HCT116 (cell line): ENCODE measurements at regions not wholly inside any gene's neighbourhood (a gene's known extent, or its start where the extent isn't known, plus 50 kb on each side); places are given as distances from the start of the nearest gene placed in this dataset.

ENCODE experiments used
- ATAC-seq: fragments of 200-7000 bp; cut with Tn5 transposase; 2 replicates; pipeline ENCODE4 v1.9.1; 2020; ENCODE audit warnings: mild to moderate bottlenecking, moderate library complexity
- BruUV-seq: library from RNA; stranded (reverse); fragments of 400-500 nt; replicated peaks from 2 replicates; lab custom pipeline; 2021; lab: Mats Ljungman, UMichigan
- CTCF ChIA-PET: fragments of 300-600 bp; sonication (Branson Sonifier 250); formaldehyde crosslinking; loops from one replicate; lab custom pipeline; 2021; ENCODE audit warnings: antibody characterized with exemption; lab: Charles Lee
- POLR2A ChIA-PET: fragments of 300-600, 350-600 bp; sonication (Branson Sonifier 250); formaldehyde crosslinking; loops from one replicate; lab custom pipeline; 2021; ENCODE audit warnings: antibody characterized with exemption; lab: Charles Lee
- RAD21 ChIA-PET, 2 experiments: fragments of 300-600 bp; sonication (Branson Sonifier 250); formaldehyde crosslinking; loops; one replicate each; lab custom pipeline; 2023; ENCODE audit warnings: low total read pairs in 2 of 2; ENCODE audit not compliant: uncharacterized antibody in 2 of 2, unreplicated experiment in 2 of 2, low non-redundant PET in 1 of 2; lab: Charles Lee
- DNase-seq: peaks from one replicate; pipeline ENCODE4 v3.0.0-alpha.2; 2010; ENCODE audit warnings: low read depth, low spot score
- H2AFZ ChIP-seq: fragments of 200-600 bp; shearing (Covaris generic), sonication (generic); 2 replicates; pipeline ENCODE4 v1.6.1; 2017; ENCODE audit warnings: low read depth, mixed run types, mixed read lengths, antibody characterized with exemption, low read length; ENCODE audit not compliant: poor library complexity, severe bottlenecking
- H3K27ac ChIP-seq: 2 replicates; pipeline ENCODE4 v1.5.1; 2012; ENCODE audit warnings: low read depth, low read length
- H3K27me3 ChIP-seq: fragments of 200-600 bp; sonication (generic); 2 replicates; pipeline ENCODE4 v1.6.1; 2016; ENCODE audit warnings: mixed run types, low read length, mixed read lengths; ENCODE audit not compliant: insufficient read depth
- H3K36me3 ChIP-seq, 2 experiments: fragments of 200-500 bp in 1 of 2; fragments of 200-600 bp in 1 of 2; sonication (Bioruptor generic) in 1 of 2; sonication (generic) in 1 of 2; 2 replicates each; pipeline versions ENCODE4 v1.5.1 to v1.6.1; 2014 to 2016; ENCODE audit warnings: low read length in 2 of 2, inconsistent platforms in 1 of 2, mixed read lengths in 1 of 2, mixed run types in 1 of 2; ENCODE audit not compliant: insufficient read depth in 2 of 2, control insufficient read depth in 1 of 2
- H3K4me1 ChIP-seq, 2 experiments: fragments of 200-600 bp in 1 of 2; sonication (generic) in 1 of 2; 2 replicates each; pipeline versions ENCODE4 v1.5.1 to v1.6.1; 2012 to 2017; ENCODE audit warnings: low read length in 2 of 2, inconsistent platforms in 1 of 2, mild to moderate bottlenecking in 1 of 2, mixed read lengths in 1 of 2, mixed run types in 1 of 2, moderate library complexity in 1 of 2; ENCODE audit not compliant: insufficient read depth in 2 of 2, control insufficient read depth in 1 of 2
- H3K4me2 ChIP-seq: fragments of 200-600 bp; sonication (generic); 2 replicates; pipeline ENCODE4 v1.6.1; 2017; ENCODE audit warnings: mixed run types, low read length, mixed read lengths
- H3K4me3 ChIP-seq, 2 experiments: fragments of 200-600 bp in 1 of 2; sonication (generic) in 1 of 2; replicated peaks in 1 of 2; 2 replicates each; pipeline ENCODE4 v1.5.1; 2011 to 2016; ENCODE audit warnings: low read length in 2 of 2, control low read depth in 1 of 2, low read depth in 1 of 2, mild to moderate bottlenecking in 1 of 2, mixed read lengths in 1 of 2, mixed run types in 1 of 2
- H3K79me2 ChIP-seq: fragments of 200-600 bp; sonication (generic); 2 replicates; pipeline ENCODE4 v1.6.1; 2017; ENCODE audit warnings: mild to moderate bottlenecking, mixed run types, low read length, moderate library complexity, mixed read lengths; ENCODE audit not compliant: insufficient read depth
- H3K9ac ChIP-seq: fragments of 200-600 bp; sonication (generic); 2 replicates; pipeline ENCODE4 v1.6.1; 2016; ENCODE audit warnings: low read length, mixed read lengths
- H3K9me2 ChIP-seq: fragments of 200-600 bp; sonication (generic), shearing (Covaris generic); 2 replicates; pipeline ENCODE4 v1.6.1; 2017; ENCODE audit warnings: mixed run types, mild to moderate bottlenecking, moderate library complexity; ENCODE audit not compliant: insufficient read depth
- H3K9me3 ChIP-seq, 2 experiments: fragments of 200-500 bp in 1 of 2; fragments of 200-600 bp in 1 of 2; sonication (Bioruptor generic) in 1 of 2; sonication (generic) in 1 of 2; 2 replicates each; pipeline ENCODE4 v1.6.1; 2014 to 2017; ENCODE audit warnings: low read length in 2 of 2, mixed read lengths in 2 of 2, inconsistent platforms in 1 of 2, low read depth in 1 of 2, mild to moderate bottlenecking in 1 of 2, mixed run types in 1 of 2, moderate library complexity in 1 of 2; ENCODE audit not compliant: control insufficient read depth in 1 of 2, insufficient read depth in 1 of 2
- H4K20me1 ChIP-seq: fragments of 200-600 bp; sonication (generic), shearing (Covaris generic); 2 replicates; pipeline ENCODE4 v1.6.1; 2017; ENCODE audit warnings: mixed run types, mild to moderate bottlenecking, moderate library complexity; ENCODE audit not compliant: insufficient read depth
- ATF3 ChIP-seq: IDR thresholded peaks from 2 replicates; pipeline ENCODE4 v1.6.1; 2012
- EZH2phosphoT487 ChIP-seq: fragments of 200-600 bp; IDR thresholded peaks from 2 replicates; pipeline ENCODE4 v1.6.1; 2018; ENCODE audit warnings: antibody characterized with exemption, borderline replicate concordance
- JUND ChIP-seq: IDR thresholded peaks from 2 replicates; pipeline ENCODE4 v1.6.1; 2012
- POLR2A ChIP-seq: IDR thresholded peaks from 2 replicates; pipeline ENCODE4 v1.7.0; 2011; ENCODE audit warnings: borderline replicate concordance; ENCODE audit not compliant: insufficient read depth, insufficient read length; ENCODE audit errors: extremely low read depth
- POLR2AphosphoS5 ChIP-seq: IDR thresholded peaks from 2 replicates; pipeline ENCODE4 v1.6.1; 2011; ENCODE audit warnings: mild to moderate bottlenecking, low read depth, low read length, moderate library complexity
- RAD21 ChIP-seq: IDR thresholded peaks from 2 replicates; pipeline ENCODE4 v1.6.1; 2012; ENCODE audit warnings: low read depth, mild to moderate bottlenecking
- TCF7L2 ChIP-seq: IDR thresholded peaks from 2 replicates; pipeline ENCODE4 v1.7.0; 2011; ENCODE audit warnings: borderline replicate concordance, inconsistent platforms; ENCODE audit not compliant: insufficient read depth, insufficient read length; ENCODE audit errors: extremely low read depth
- YY1 ChIP-seq: IDR thresholded peaks from 2 replicates; pipeline ENCODE4 v1.6.1; 2011; ENCODE audit warnings: low read length, low read depth, moderate library complexity, mild to moderate bottlenecking; ENCODE audit not compliant: insufficient replicate concordance; ENCODE audit errors: extremely low read depth
- ZFX ChIP-seq: fragments of 450-650 bp; IDR thresholded peaks from 2 replicates; pipeline ENCODE4 v1.6.1; 2017
- ZNF274 ChIP-seq: fragments of 200-500 bp; sonication (Bioruptor generic); IDR thresholded peaks from 2 replicates; pipeline ENCODE4 v1.6.1; 2014; ENCODE audit warnings: mild to moderate bottlenecking, low read depth, low read length, inconsistent platforms
- intact Hi-C: fragments of 100-400 bp; cut with micrococcal nuclease; formaldehyde crosslinking; loops from 2 replicates; pipeline ENCODE4 v1.10.0; 2022
- TF ChIP-seq, protein P1 (sequence below): IDR thresholded peaks from 2 replicates; pipeline ENCODE4 v1.6.1; 2011; ENCODE audit warnings: mild to moderate bottlenecking, low read length, moderate library complexity; ENCODE audit not compliant: insufficient replicate concordance; ENCODE audit errors: extremely low read depth

DNA sequence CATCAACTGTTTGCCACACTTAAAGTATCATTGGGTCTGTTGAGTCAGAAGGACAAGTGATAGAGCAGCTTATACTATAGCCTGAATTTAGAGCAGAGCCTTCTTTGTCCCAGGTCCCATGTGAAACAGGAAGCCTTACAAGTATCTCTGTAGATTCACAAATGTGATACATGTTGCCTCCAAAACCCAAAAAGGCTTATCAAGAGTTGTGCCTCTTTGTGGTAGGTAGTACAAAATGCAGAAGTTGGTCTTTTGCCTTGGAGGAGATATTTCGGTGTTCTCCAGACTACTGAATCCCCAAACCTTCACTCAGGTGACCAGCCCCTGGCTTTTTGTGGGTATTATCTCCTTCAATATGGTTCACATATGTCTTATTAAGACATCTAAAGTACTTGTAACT, 121.2 kb downstream of the GPCPD1 start:
- H3K9ac ChIP-seq = no peak overlapping the region
- H3K36me3 ChIP-seq = no peaks in the 10 kb centered on the region
- H2AFZ ChIP-seq = no peak overlapping the region
- H3K4me2 ChIP-seq = no peak overlapping the region
- peaks cover 13% of the 10 kb centered on the region; the same call in 1 of the 2 replicates for H3K27me3 ChIP-seq
- no peak for DNase-seq
- no peaks in the 10 kb centered on the region for H3K4me1 ChIP-seq
- no peak overlapping the region for H3K4me3 ChIP-seq
- POLR2A ChIA-PET = no interaction called here
- no TSS peak for BruUV-seq
- H3K27ac ChIP-seq = no peak overlapping the region
- ATAC-seq = no peak
- no peak for TF ChIP-seq ZFX
- no peak for TF ChIP-seq YY1
- TF ChIP-seq JUND = no peak
- TF ChIP-seq ZNF274 = no peak
- TF ChIP-seq TCF7L2 = no peak
- no peak for TF ChIP-seq RAD21
- TF ChIP-seq ATF3 = no peak
- TF ChIP-seq POLR2A = no peak
- no peak for TF ChIP-seq EZH2phosphoT487
- no peak for TF ChIP-seq POLR2AphosphoS5
- TF ChIP-seq, protein P1, sequence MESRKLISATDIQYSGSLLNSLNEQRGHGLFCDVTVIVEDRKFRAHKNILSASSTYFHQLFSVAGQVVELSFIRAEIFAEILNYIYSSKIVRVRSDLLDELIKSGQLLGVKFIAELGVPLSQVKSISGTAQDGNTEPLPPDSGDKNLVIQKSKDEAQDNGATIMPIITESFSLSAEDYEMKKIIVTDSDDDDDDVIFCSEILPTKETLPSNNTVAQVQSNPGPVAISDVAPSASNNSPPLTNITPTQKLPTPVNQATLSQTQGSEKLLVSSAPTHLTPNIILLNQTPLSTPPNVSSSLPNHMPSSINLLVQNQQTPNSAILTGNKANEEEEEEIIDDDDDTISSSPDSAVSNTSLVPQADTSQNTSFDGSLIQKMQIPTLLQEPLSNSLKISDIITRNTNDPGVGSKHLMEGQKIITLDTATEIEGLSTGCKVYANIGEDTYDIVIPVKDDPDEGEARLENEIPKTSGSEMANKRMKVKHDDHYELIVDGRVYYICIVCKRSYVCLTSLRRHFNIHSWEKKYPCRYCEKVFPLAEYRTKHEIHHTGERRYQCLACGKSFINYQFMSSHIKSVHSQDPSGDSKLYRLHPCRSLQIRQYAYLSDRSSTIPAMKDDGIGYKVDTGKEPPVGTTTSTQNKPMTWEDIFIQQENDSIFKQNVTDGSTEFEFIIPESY = no peak
- TF ChIP-seq, all 23 proteins: peak for 0
- H4K20me1 ChIP-seq = no peaks in the 10 kb centered on the region
- H3K9me3 ChIP-seq = no peaks in the 10 kb centered on the region
- H3K9me2 ChIP-seq = no peaks in the 10 kb centered on the region
- H3K79me2 ChIP-seq = no peaks in the 10 kb centered on the region
- CTCF ChIA-PET = no interaction called here
- RAD21 ChIA-PET = no interaction called here
- intact Hi-C loops = no loop called here
